Hepatocyte (in vitro differentiated cells): ENCODE measurements at regions not wholly inside any gene's neighbourhood (a gene's known extent, or its start where the extent isn't known, plus 50 kb on each side); places are given as distances from the start of the nearest gene placed in this dataset.
A peak's percentile ranks its signal among the peaks of the same experiment; 100 is the strongest.

Experiments used
- DNase-seq: peaks from one replicate; pipeline ENCODE4 v3.0.0-alpha.2; 2016; ENCODE audit warnings: low spot score
- H2AFZ ChIP-seq: fragments of 200-600 bp; sonication (generic); 2 replicates; pipeline ENCODE4 v1.6.0; 2016; ENCODE audit warnings: antibody characterized with exemption, mild to moderate bottlenecking
- H3K27ac ChIP-seq: fragments of 200-600 bp; sonication (generic); 2 replicates; pipeline ENCODE4 v1.5.1; 2016; ENCODE audit warnings: mild to moderate bottlenecking
- H3K27me3 ChIP-seq: fragments of 200-600 bp; sonication (generic); 2 replicates; pipeline ENCODE4 v1.6.1; 2016
- H3K36me3 ChIP-seq: fragments of 200-600 bp; sonication (generic); replicated peaks from 2 replicates; pipeline ENCODE4 v1.5.1; 2016; ENCODE audit warnings: low read depth; ENCODE audit not compliant: insufficient read depth
- H3K4me1 ChIP-seq: fragments of 200-600 bp; sonication (generic); 2 replicates; pipeline ENCODE4 v1.5.1; 2016; ENCODE audit warnings: mild to moderate bottlenecking, moderate library complexity; ENCODE audit not compliant: insufficient read depth
- H3K4me2 ChIP-seq: fragments of 200-600 bp; sonication (generic); 2 replicates; pipeline ENCODE4 v1.6.0; 2016
- H3K4me3 ChIP-seq: fragments of 200-600 bp; sonication (generic); 2 replicates; pipeline ENCODE4 v1.5.1; 2016; ENCODE audit warnings: mild to moderate bottlenecking
- H3K79me2 ChIP-seq: fragments of 200-600 bp; sonication (generic); 2 replicates; pipeline ENCODE4 v1.6.0; 2017; ENCODE audit warnings: mild to moderate bottlenecking
- H3K9me2 ChIP-seq: fragments of 200-600 bp; sonication (generic); replicated peaks from 2 replicates; pipeline ENCODE4 v1.6.0; 2017; ENCODE audit warnings: mild to moderate bottlenecking; ENCODE audit not compliant: insufficient read depth
- H3K9me3 ChIP-seq: fragments of 200-600 bp; sonication (generic); 2 replicates; pipeline ENCODE4 v1.5.1; 2016; ENCODE audit warnings: low read depth, mild to moderate bottlenecking
- H4K20me1 ChIP-seq: fragments of 200-600 bp; sonication (generic); 2 replicates; pipeline ENCODE4 v1.6.0; 2016; ENCODE audit warnings: mild to moderate bottlenecking; ENCODE audit not compliant: insufficient read depth, poor library complexity, severe bottlenecking
- EZH2 ChIP-seq: fragments of 200-600 bp; sonication (generic); IDR thresholded peaks from 2 replicates; pipeline ENCODE4 v1.6.1; 2016; ENCODE audit warnings: antibody characterized with exemption, mild to moderate bottlenecking, borderline replicate concordance
- EZH2phosphoT487 ChIP-seq: fragments of 200-600 bp; sonication (generic); IDR thresholded peaks from one replicate; pipeline ENCODE4 v1.6.1; 2018; ENCODE audit warnings: antibody characterized with exemption, mild to moderate bottlenecking, low read depth, moderate library complexity; ENCODE audit not compliant: unreplicated experiment, severe bottlenecking
- WGBS: methylation state at CpG from one replicate; pipeline ENCODE4 v1.1.6; 2016; ENCODE audit warnings: low lambda C conversion rate; ENCODE audit errors: missing lambda C conversion rate; 5-methylcytosine and 5-hydroxymethylcytosine counted together
- TF ChIP-seq, protein P1 (sequence below): fragments of 200-600 bp; sonication (generic); IDR thresholded peaks from 2 replicates; pipeline ENCODE4 v1.5.1; 2016; ENCODE audit warnings: antibody characterized with exemption, mild to moderate bottlenecking; ENCODE audit not compliant: poor library complexity

DNA sequence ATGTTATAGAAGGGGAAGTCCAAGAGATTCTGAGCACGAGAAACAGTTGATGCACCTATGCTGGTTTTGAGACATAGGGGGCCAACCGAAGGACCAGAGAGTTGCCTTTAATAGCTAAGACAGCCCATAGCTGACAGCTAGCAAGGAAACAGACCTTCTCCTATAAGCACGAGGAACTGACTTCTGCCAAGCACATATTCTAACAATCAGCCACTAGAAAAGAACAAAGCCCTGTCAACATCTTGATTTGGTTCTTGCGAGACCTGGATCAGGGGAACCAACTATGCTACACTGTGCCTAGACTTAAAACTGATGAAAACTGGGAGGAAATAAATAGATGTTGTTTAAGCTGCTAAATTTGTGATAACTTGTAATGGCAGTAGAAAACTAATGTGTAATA, 785.6 kb downstream of the TMTC2 start:
- H3K79me2 ChIP-seq, result no peaks in the 10 kb centered on the region
- TF ChIP-seq EZH2phosphoT487 (no peak), EZH2 (no peak)
- TF ChIP-seq, protein P1, sequence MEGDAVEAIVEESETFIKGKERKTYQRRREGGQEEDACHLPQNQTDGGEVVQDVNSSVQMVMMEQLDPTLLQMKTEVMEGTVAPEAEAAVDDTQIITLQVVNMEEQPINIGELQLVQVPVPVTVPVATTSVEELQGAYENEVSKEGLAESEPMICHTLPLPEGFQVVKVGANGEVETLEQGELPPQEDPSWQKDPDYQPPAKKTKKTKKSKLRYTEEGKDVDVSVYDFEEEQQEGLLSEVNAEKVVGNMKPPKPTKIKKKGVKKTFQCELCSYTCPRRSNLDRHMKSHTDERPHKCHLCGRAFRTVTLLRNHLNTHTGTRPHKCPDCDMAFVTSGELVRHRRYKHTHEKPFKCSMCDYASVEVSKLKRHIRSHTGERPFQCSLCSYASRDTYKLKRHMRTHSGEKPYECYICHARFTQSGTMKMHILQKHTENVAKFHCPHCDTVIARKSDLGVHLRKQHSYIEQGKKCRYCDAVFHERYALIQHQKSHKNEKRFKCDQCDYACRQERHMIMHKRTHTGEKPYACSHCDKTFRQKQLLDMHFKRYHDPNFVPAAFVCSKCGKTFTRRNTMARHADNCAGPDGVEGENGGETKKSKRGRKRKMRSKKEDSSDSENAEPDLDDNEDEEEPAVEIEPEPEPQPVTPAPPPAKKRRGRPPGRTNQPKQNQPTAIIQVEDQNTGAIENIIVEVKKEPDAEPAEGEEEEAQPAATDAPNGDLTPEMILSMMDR, result no peak
- no peak for DNase-seq

DNA sequence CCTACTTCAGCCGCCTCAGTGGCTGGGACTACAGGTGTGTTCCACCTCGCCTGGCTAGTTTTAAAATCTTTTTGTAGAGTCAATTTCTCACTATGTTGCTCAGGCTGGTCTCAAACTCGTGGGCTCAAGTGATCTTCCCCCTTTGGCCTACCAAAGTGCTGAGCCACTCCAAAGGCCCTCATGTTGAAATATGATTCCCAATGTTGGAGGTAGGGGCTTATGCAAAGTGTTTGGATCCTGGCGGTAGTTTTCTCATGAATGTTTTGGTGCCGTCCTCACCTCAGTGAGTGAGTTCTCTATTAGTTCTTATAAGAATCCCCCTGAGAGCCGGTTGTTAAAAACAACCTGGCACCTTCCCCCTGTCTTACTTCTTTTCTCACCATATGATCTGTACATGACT, 784.6 kb downstream of the TMTC2 start:
- no peak overlapping the region for H3K4me2 ChIP-seq
- H3K4me1 ChIP-seq, result no peaks in the 10 kb centered on the region
- H3K9me3 ChIP-seq, result no peaks in the 10 kb centered on the region
- H3K9me2 ChIP-seq, result no peaks in the 10 kb centered on the region
- H3K79me2 ChIP-seq, result no peaks in the 10 kb centered on the region
- no peak overlapping the region for H3K4me3 ChIP-seq
- TF ChIP-seq, protein P1, result no peak
- TF ChIP-seq EZH2phosphoT487, result no peak
- TF ChIP-seq EZH2, result no peak
- H3K27ac ChIP-seq, result no peak overlapping the region
- no peaks in the 10 kb centered on the region for H3K36me3 ChIP-seq
- H4K20me1 ChIP-seq, result no peaks in the 10 kb centered on the region
- no peak for DNase-seq
- H3K27me3 ChIP-seq, result peaks cover 4% of the 10 kb centered on the region
- H2AFZ ChIP-seq, result no peak overlapping the region
- 68% methylated on average over 6 of the region's 6 CpGs for WGBS

More for the DNA sequence above, 785.6 kb downstream of the TMTC2 start:
- WGBS, result 85% methylated on average over 4 of the region's 4 CpGs
- Histone ChIP-seq H3K4me3 (no peak overlapping the region), H2AFZ (no peak overlapping the region), H3K27ac (no peak overlapping the region), H3K9me3 (no peaks in the 10 kb centered on the region), H3K36me3 (no peaks in the 10 kb centered on the region), H3K4me2 (no peak overlapping the region), H3K9me2 (no peaks in the 10 kb centered on the region), H4K20me1 (no peaks in the 10 kb centered on the region), H3K4me1 (no peaks in the 10 kb centered on the region), H3K27me3 (peaks cover 4% of the 10 kb centered on the region)

DNA sequence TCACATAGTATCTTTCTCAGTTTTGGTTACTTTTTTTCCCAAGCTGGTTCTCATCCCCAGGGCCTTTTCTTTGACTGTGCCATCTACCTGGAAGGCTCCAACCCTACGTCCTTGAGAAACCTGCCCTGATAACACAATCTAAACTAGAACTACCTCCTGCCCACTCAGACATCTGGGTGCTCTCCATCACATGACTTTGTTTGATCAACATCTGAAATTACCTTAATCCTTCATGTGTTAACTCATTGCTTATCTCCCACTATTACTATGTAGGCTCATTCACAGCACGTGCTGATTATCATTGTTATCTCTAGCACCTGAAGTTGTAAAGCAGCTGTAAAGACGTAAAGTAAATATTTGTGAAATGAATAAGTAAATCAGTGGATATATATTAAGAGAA, 784.0 kb downstream of the TMTC2 start:
- H3K36me3 ChIP-seq, result no peaks in the 10 kb centered on the region
- H3K27me3 ChIP-seq, result peaks cover 4% of the 10 kb centered on the region
- no peaks in the 10 kb centered on the region for H4K20me1 ChIP-seq
- peak; percentile 16 for DNase-seq
- H3K4me2 ChIP-seq, result no peak overlapping the region
- TF ChIP-seq, protein P1, result no peak
- TF ChIP-seq EZH2, result no peak
- TF ChIP-seq EZH2phosphoT487, result peak; percentile 97
- no peaks in the 10 kb centered on the region for H3K4me1 ChIP-seq
- 56% methylated on average over 3 of the region's 3 CpGs for WGBS
- H3K27ac ChIP-seq, result no peak overlapping the region
- no peaks in the 10 kb centered on the region for H3K9me2 ChIP-seq
- H3K9me3 ChIP-seq, result no peaks in the 10 kb centered on the region
- no peaks in the 10 kb centered on the region for H3K79me2 ChIP-seq
- no peak overlapping the region for H3K4me3 ChIP-seq
- no peak overlapping the region for H2AFZ ChIP-seq
